ENCODE measurements at regions not wholly inside any gene's neighbourhood (a gene's known extent, or its start where the extent isn't known, plus 50 kb on each side); places are given as distances from the start of the nearest gene placed in this dataset.

- no peaks in the 10 kb centered on the region for H4K20me1 ChIP-seq (ENCODE audit: control insufficient read depth, insufficient read depth)
- in situ Hi-C loops (cut with MboI) (no loop called here), intact Hi-C loops (cut with micrococcal nuclease; ENCODE audit: unreplicated experiment) (no loop called here)
- ATAC-seq (no peak), DNase-seq (ENCODE audit: low read depth, low spot score) (no peak), FAIRE-seq (no peak)
- RAD21 ChIA-PET (ENCODE audit: unreplicated experiment) = no interaction called here
- H3K27ac ChIP-seq (ENCODE audit: control insufficient read depth, insufficient read depth) = no peak overlapping the region
- H3K9ac ChIP-seq (ENCODE audit: control insufficient read depth, insufficient read depth, low read length) = no peak overlapping the region
- no peaks in the 10 kb centered on the region for H3K9me3 ChIP-seq (replicated peaks; ENCODE audit: control insufficient read depth, insufficient read depth, low read length)
- H3K4me2 ChIP-seq (ENCODE audit: control insufficient read depth, insufficient read depth) = no peak overlapping the region
- POLR2A ChIA-PET = no interaction called here
- H3K4me1 ChIP-seq (ENCODE audit: control insufficient read depth, insufficient read depth, low read length) = no peaks in the 10 kb centered on the region
- no peaks in the 10 kb centered on the region for H3K79me2 ChIP-seq (ENCODE audit: control insufficient read depth, insufficient read depth, low read length)
- no peak overlapping the region for H3K4me3 ChIP-seq
- SMC1A ChIA-PET (ENCODE audit: uncharacterized antibody, unreplicated experiment) = interaction anchor here (0.7 kb wide), 1 partner anchor 304 kb away, joined by 3 read pairs; no protein-coding TSS in a partner anchor
- H3K36me3 ChIP-seq (ENCODE audit: control insufficient read depth in 2 of 2, insufficient read depth in 2 of 2, low read length in 1 of 2) = no peaks in the 10 kb centered on the region
- BruUV-seq (replicated peaks) = no TSS peak
- TF ChIP-seq JUND (IDR thresholded peaks at IDR 0.05; ENCODE audit: low read depth, low read length) = no peak
- no peak for TF ChIP-seq ZBTB33 (IDR thresholded peaks at IDR 0.05)
- TF ChIP-seq ZBTB40 (IDR thresholded peaks at IDR 0.05; ENCODE audit: borderline replicate concordance) = no peak
- no peak for TF ChIP-seq CTCF (IDR thresholded peaks at IDR 0.05 in 2 of 3, conservative IDR thresholded peaks at IDR 0.05 in 1 of 3; ENCODE audit: control insufficient read depth in 2 of 3, extremely low read depth in 1 of 3, insufficient read depth in 1 of 3, low read depth in 3 of 3, low read length in 3 of 3)
- no peak for TF ChIP-seq HDAC2 (IDR thresholded peaks at IDR 0.05)
- no peak for TF ChIP-seq SKIL (IDR thresholded peaks at IDR 0.05; ENCODE audit: low read depth, poor library complexity, severe bottlenecking)
- TF ChIP-seq SREBF2 (IDR thresholded peaks at IDR 0.05; ENCODE audit: low read length) = no peak
- TF ChIP-seq WRNIP1 (IDR thresholded peaks at IDR 0.05; ENCODE audit: borderline replicate concordance, low read depth, low read length) = no peak
- TF ChIP-seq SIN3A (IDR thresholded peaks at IDR 0.05; ENCODE audit: low read depth, low read length) = no peak
- no peak for TF ChIP-seq YBX1 (IDR thresholded peaks at IDR 0.05)
- no peak for TF ChIP-seq ZNF24 (IDR thresholded peaks at IDR 0.05)
- peaks cover 0 to 2% of the 10 kb centered on the region in 2 experiments for H3K27me3 ChIP-seq (replicated peaks in 1 of 2; ENCODE audit: control insufficient read depth in 2 of 2, insufficient read depth in 2 of 2, low read length in 1 of 2)
- 30% methylated on average over 3 of the region's 3 CpGs for WGBS (ENCODE audit: insufficient coverage, insufficient replicate concordance, low lambda C conversion rate, missing lambda C conversion rate)
- CTCF ChIA-PET = no interaction called here
- no peak overlapping the region for H2AFZ ChIP-seq (ENCODE audit: control insufficient read depth, low read depth, low read length)
Observed at GRCh38 chr14:94914191-94914590, 144.3 kb upstream of the GSC start.

Measured in GM12878 (cell line).